Sigmoid colon (tissue), 4 donors: ENCODE measurements at regions not wholly inside any gene's neighbourhood (a gene's known extent, or its start where the extent isn't known, plus 50 kb on each side); places are given as distances from the start of the nearest gene placed in this dataset.

Experiments used
- CTCF ChIP-seq, 4 experiments: fragments of 450-650 bp in 3 of 4; fragments of 200-600 bp in 1 of 4; IDR thresholded peaks; one replicate each; pipeline ENCODE4 v1.5.1; 2016 to 2019; ENCODE audit warnings: antibody characterized with exemption in 4 of 4, mild to moderate bottlenecking in 3 of 4, moderate library complexity in 2 of 4
- POLR2A ChIP-seq, 2 donors: fragments of 450-650 bp; IDR thresholded peaks; one replicate each; pipeline ENCODE4 v1.6.1; 2016; ENCODE audit warnings: antibody characterized with exemption in 2 of 2, mild to moderate bottlenecking in 2 of 2, moderate library complexity in 2 of 2
- POLR2AphosphoS5 ChIP-seq, 4 donors: sonication (generic); formaldehyde crosslinking; IDR thresholded peaks; one replicate each; pipeline ENCODE4 v1.6.1; 2017; ENCODE audit warnings: antibody characterized with exemption in 4 of 4

GRCh38 chr13:37966266-37966665 is 96.7 kb upstream of the TRPC4 start:
- no peak for TF ChIP-seq POLR2A (IDR thresholded peaks at IDR 0.05)
- TF ChIP-seq CTCF (IDR thresholded peaks at IDR 0.05), result no peak
- TF ChIP-seq POLR2AphosphoS5 (IDR thresholded peaks at IDR 0.05), result no peak
